ENCODE measurements at regions not wholly inside any gene's neighbourhood (a gene's known extent, or its start where the extent isn't known, plus 50 kb on each side); places are given as distances from the start of the nearest gene placed in this dataset.

GRCh38 chr2:155830817-155831579, 501.5 kb downstream of the NR4A2 start:
- TF ChIP-seq CTCF (IDR thresholded peaks at IDR 0.05) (no peak), CREB1 (CRISPR knock-in tag; IDR thresholded peaks at IDR 0.05) (no peak), MAX (CRISPR knock-in tag; IDR thresholded peaks at IDR 0.05) (no peak), TEAD4 (CRISPR knock-in tag; IDR thresholded peaks at IDR 0.05) (no peak), USF1 (CRISPR knock-in tag; IDR thresholded peaks at IDR 0.05) (no peak), USF2 (CRISPR knock-in tag; IDR thresholded peaks at IDR 0.05) (no peak), ZNF281 (CRISPR knock-in tag; IDR thresholded peaks at IDR 0.05) (no peak), NR3C1 (CRISPR knock-in tag; conservative IDR thresholded peaks at IDR 0.05; ENCODE audit: low read depth) (no peak)
